ENCODE measurements at regions not wholly inside any gene's neighbourhood (a gene's known extent, or its start where the extent isn't known, plus 50 kb on each side); places are given as distances from the start of the nearest gene placed in this dataset.

- H3K27ac ChIP-seq, result peak overlapping the region in 1 of 21 experiments; percentile 20
- H3K4me3 ChIP-seq, result no peak overlapping the region
Observed at GRCh38 chr18:10306779-10307178, 147.7 kb upstream of the APCDD1 start.

GRCh38 chr18:10308154-10308553 is 146.3 kb upstream of the APCDD1 start:
- H3K4me3 ChIP-seq, result no peak overlapping the region
- H3K27ac ChIP-seq, result no peak overlapping the region

- Histone ChIP-seq H3K27ac (peak overlapping the region in 1 of 21 experiments; percentile 45), H3K4me3 (no peak overlapping the region)
Observed at GRCh38 chr18:10310626-10311025, 143.8 kb upstream of the APCDD1 start.

- Histone ChIP-seq H3K27ac (peak overlapping the region in 6 of 21 experiments; percentile 18 to 70 (median 48)), H3K4me3 (no peak overlapping the region)
Observed at GRCh38 chr18:10312326-10313015, 142.0 kb upstream of the APCDD1 start.

GRCh38 chr18:10313016-10313342 is 141.5 kb upstream of the APCDD1 start:
- peak overlapping the region in 5 of 21 experiments; percentile 18 to 70 (median 57) for H3K27ac ChIP-seq
- H3K4me3 ChIP-seq, result no peak overlapping the region

- H3K4me3 ChIP-seq, result no peak overlapping the region
Observed at GRCh38 chr18:10314066-10314465, 140.4 kb upstream of the APCDD1 start.

GRCh38 chr18:10315522-10315921 is 138.9 kb upstream of the APCDD1 start:
- H3K4me3 ChIP-seq, result no peak overlapping the region
- H3K27ac ChIP-seq, result peak overlapping the region in 2 of 21 experiments; percentile 26 to 69

More at GRCh38 chr18:10314066-10314465, 140.4 kb upstream of the APCDD1 start:
- peak overlapping the region in 4 of 21 experiments; percentile 8 to 69 (median 66) for H3K27ac ChIP-seq

GRCh38 chr18:10316778-10317177 is 137.7 kb upstream of the APCDD1 start:
- no peak overlapping the region for H3K4me3 ChIP-seq
- H3K27ac ChIP-seq, result no peak overlapping the region

GRCh38 chr18:10317864-10318690 is 136.4 kb upstream of the APCDD1 start:
- H3K27ac ChIP-seq, result peak overlapping the region in 2 of 21 experiments; percentile 1 to 42
- H3K4me3 ChIP-seq, result no peak overlapping the region

GRCh38 chr18:10318691-10318970 is 135.8 kb upstream of the APCDD1 start:
- Histone ChIP-seq H3K27ac (peak overlapping the region in 2 of 21 experiments; percentile 1 to 42), H3K4me3 (no peak overlapping the region)

- no peak overlapping the region for H3K4me3 ChIP-seq
- H3K27ac ChIP-seq, result peak overlapping the region in 1 of 21 experiments; percentile 1
Observed at GRCh38 chr18:10319026-10319425, 135.4 kb upstream of the APCDD1 start.

GRCh38 chr18:10319914-10320600 is 134.4 kb upstream of the APCDD1 start:
- Histone ChIP-seq H3K4me3 (no peak overlapping the region), H3K27ac (peak overlapping the region in 4 of 21 experiments; percentile 10 to 46 (median 14))

- H3K27ac ChIP-seq, result peak overlapping the region in 7 of 21 experiments; percentile 9 to 52 (median 16)
Observed at GRCh38 chr18:10320791-10321190, 133.6 kb upstream of the APCDD1 start.

GRCh38 chr18:10321576-10321975 is 132.9 kb upstream of the APCDD1 start:
- no peak overlapping the region for H3K4me3 ChIP-seq
- peak overlapping the region in 6 of 21 experiments; percentile 9 to 57 (median 42) for H3K27ac ChIP-seq

More at GRCh38 chr18:10320791-10321190, 133.6 kb upstream of the APCDD1 start:
- H3K4me3 ChIP-seq, result no peak overlapping the region

GRCh38 chr18:10322004-10322403 is 132.4 kb upstream of the APCDD1 start:
- Histone ChIP-seq H3K27ac (peak overlapping the region in 4 of 21 experiments; percentile 13 to 57 (median 42)), H3K4me3 (no peak overlapping the region)

GRCh38 chr18:10322435-10322834 is 132.0 kb upstream of the APCDD1 start:
- H3K27ac ChIP-seq, result peak overlapping the region in 1 of 21 experiments; percentile 57

GRCh38 chr18:10329101-10329500 is 125.3 kb upstream of the APCDD1 start:
- H3K27ac ChIP-seq, result peak overlapping the region in 2 of 21 experiments; percentile 3 to 5

More at GRCh38 chr18:10322435-10322834, 132.0 kb upstream of the APCDD1 start:
- H3K4me3 ChIP-seq, result no peak overlapping the region

GRCh38 chr18:10330428-10330827 is 124.0 kb upstream of the APCDD1 start:
- Histone ChIP-seq H3K4me3 (no peak overlapping the region), H3K27ac (no peak overlapping the region)

More at GRCh38 chr18:10329101-10329500, 125.3 kb upstream of the APCDD1 start:
- no peak overlapping the region for H3K4me3 ChIP-seq

- Histone ChIP-seq H3K4me3 (no peak overlapping the region), H3K27ac (no peak overlapping the region)
Observed at GRCh38 chr18:10332452-10332851, 122.0 kb upstream of the APCDD1 start.

- H3K4me3 ChIP-seq, result no peak overlapping the region
- peak overlapping the region in 7 of 21 experiments; percentile 2 to 48 (median 32) for H3K27ac ChIP-seq
Observed at GRCh38 chr18:10336749-10337350, 117.6 kb upstream of the APCDD1 start.
